CD4-positive, alpha-beta T cell treated with Interleukin-15 for 4 hours (primary cell): ENCODE measurements at regions not wholly inside any gene's neighbourhood (a gene's known extent, or its start where the extent isn't known, plus 50 kb on each side); places are given as distances from the start of the nearest gene placed in this dataset.

Experiments used
- DNase-seq: peaks from one replicate; pipeline ENCODE4 v3.0.0-alpha.2; 2020; ENCODE audit warnings: low spot score

- DNase-seq, result no peak
Observed at GRCh38 chr22:48615171-48616008, 1212.3 kb downstream of the BRD1 start.

GRCh38 chr22:48613566-48614200, 1214.0 kb downstream of the BRD1 start:
- no peak for DNase-seq

- DNase-seq, result no peak
Observed at GRCh38 chr22:48612077-48612995, 1215.3 kb downstream of the BRD1 start.

GRCh38 chr22:48609279-48609865, 1218.3 kb downstream of the BRD1 start:
- no peak for DNase-seq

GRCh38 chr22:48607901-48608662, 1219.6 kb downstream of the BRD1 start:
- no peak for DNase-seq

- DNase-seq, result no peak
Observed at GRCh38 chr22:48606684-48607307, 1220.9 kb downstream of the BRD1 start.

GRCh38 chr22:48605856-48606481, 1221.7 kb downstream of the BRD1 start:
- no peak for DNase-seq

GRCh38 chr22:48605125-48605524, 1222.5 kb downstream of the BRD1 start:
- no peak for DNase-seq

- no peak for DNase-seq
Observed at GRCh38 chr22:48603621-48604320, 1223.9 kb downstream of the BRD1 start.

GRCh38 chr22:48602805-48603518, 1224.7 kb downstream of the BRD1 start:
- no peak for DNase-seq

GRCh38 chr22:48600681-48601080, 1227.0 kb downstream of the BRD1 start:
- DNase-seq, result no peak

- no peak for DNase-seq
Observed at GRCh38 chr22:48600171-48600570, 1227.5 kb downstream of the BRD1 start.

GRCh38 chr22:48599346-48599745, 1228.3 kb downstream of the BRD1 start:
- no peak for DNase-seq

GRCh38 chr22:48596111-48596850, 1231.4 kb downstream of the BRD1 start:
- no peak for DNase-seq

- DNase-seq, result no peak
Observed at GRCh38 chr22:48595511-48595905, 1232.2 kb downstream of the BRD1 start.

GRCh38 chr22:48594757-48595510, 1232.7 kb downstream of the BRD1 start:
- DNase-seq, result no peak

- no peak for DNase-seq
Observed at GRCh38 chr22:48594016-48594756, 1233.5 kb downstream of the BRD1 start.
